SK-N-SH (cell line): ENCODE measurements at regions not wholly inside any gene's neighbourhood (a gene's known extent, or its start where the extent isn't known, plus 50 kb on each side); places are given as distances from the start of the nearest gene placed in this dataset.

Experiments used
- CTCF ChIA-PET: fragments of 300-600, 350-600 bp; formaldehyde crosslinking; extraction: SDS; loops from one replicate; lab custom pipeline; 2021; lab: Yijun Ruan, JAX
- POLR2A ChIA-PET: fragments of 350-600 bp; sonication (Branson Sonifier 250); formaldehyde crosslinking; extraction: SDS; loops from one replicate; lab custom pipeline; 2020; ENCODE audit warnings: antibody characterized with exemption, inconsistent platforms; lab: Yijun Ruan, JAX
- DNase-seq: peaks from one replicate; pipeline ENCODE4 v3.0.0; 2012
- H2AFZ ChIP-seq: fragments of 200-600 bp; sonication (generic); 2 replicates; pipeline ENCODE4 v1.8.1; 2016; ENCODE audit warnings: antibody characterized with exemption, mild to moderate bottlenecking, low read depth
- H3F3A ChIP-seq: fragments of 200-600 bp; sonication (generic); replicated peaks from 2 replicates; pipeline ENCODE3; 2016; ENCODE audit warnings: antibody characterized with exemption, mild to moderate bottlenecking; ENCODE audit not compliant: insufficient read depth
- H3K27ac ChIP-seq, 2 experiments: fragments of 200-500 bp in 1 of 2; fragments of 200-600 bp in 1 of 2; sonication (Bioruptor generic) in 1 of 2; sonication (generic), shearing (Covaris generic) in 1 of 2; 2 replicates each; pipeline versions ENCODE4 v1.5.1 to v1.6.1; 2014 to 2016; ENCODE audit warnings: low read depth in 2 of 2, inconsistent platforms in 1 of 2, low read length in 1 of 2, mild to moderate bottlenecking in 1 of 2, mixed read lengths in 1 of 2
- H3K27me3 ChIP-seq: fragments of 200-600 bp; sonication (generic), shearing (Covaris generic); 2 replicates; pipeline ENCODE4 v1.6.1; 2016; ENCODE audit warnings: mixed run types; ENCODE audit not compliant: insufficient read depth
- H3K36me3 ChIP-seq, 2 experiments: fragments of 200-500 bp in 1 of 2; fragments of 200-600 bp in 1 of 2; sonication (Bioruptor generic) in 1 of 2; sonication (generic) in 1 of 2; replicated peaks in 1 of 2; 2 replicates each; pipeline versions ENCODE3 to v1.5.1; 2014 to 2016; ENCODE audit warnings: low read length in 1 of 2, mild to moderate bottlenecking in 1 of 2; ENCODE audit not compliant: insufficient read depth in 2 of 2, control insufficient read depth in 1 of 2
- H3K4me1 ChIP-seq, 2 experiments: fragments of 200-500 bp in 1 of 2; fragments of 200-600 bp in 1 of 2; sonication (Bioruptor generic) in 1 of 2; sonication (generic), shearing (Covaris generic) in 1 of 2; 2 replicates each; pipeline versions ENCODE4 v1.5.1 to v1.6.1; 2014 to 2016; ENCODE audit warnings: low read depth in 1 of 2, low read length in 1 of 2, mixed run types in 1 of 2; ENCODE audit not compliant: insufficient read depth in 2 of 2, control insufficient read depth in 1 of 2
- H3K4me2 ChIP-seq: fragments of 200-600 bp; sonication (generic), shearing (Covaris generic); 2 replicates; pipeline ENCODE4 v1.6.1; 2017; ENCODE audit warnings: mixed run types
- H3K4me3 ChIP-seq, 2 experiments: fragments of 200-500 bp in 1 of 2; fragments of 200-600 bp in 1 of 2; sonication (Bioruptor generic) in 1 of 2; sonication (generic), shearing (Covaris generic) in 1 of 2; 2 replicates each; pipeline versions ENCODE4 v1.5.1 to v1.8.1; 2014 to 2016; ENCODE audit warnings: low read depth in 2 of 2, inconsistent platforms in 1 of 2, low read length in 1 of 2, mild to moderate bottlenecking in 1 of 2, mixed read lengths in 1 of 2, moderate library complexity in 1 of 2
- H3K79me2 ChIP-seq: fragments of 200-600 bp; sonication (generic); 2 replicates; pipeline ENCODE4 v1.8.1; 2017; ENCODE audit warnings: mild to moderate bottlenecking; ENCODE audit not compliant: insufficient read depth
- H3K9ac ChIP-seq: fragments of 200-600 bp; sonication (generic); 2 replicates; pipeline ENCODE4 v1.6.1; 2017; ENCODE audit warnings: mixed run types
- H3K9me2 ChIP-seq: fragments of 200-600 bp; sonication (generic); 2 replicates; pipeline ENCODE4 v1.6.1; 2017; ENCODE audit warnings: mixed run types
- H3K9me3 ChIP-seq: fragments of 200-600 bp; sonication (generic); 2 replicates; pipeline ENCODE4 v1.6.1; 2017; ENCODE audit warnings: mixed run types, mild to moderate bottlenecking, moderate library complexity
- H4K20me1 ChIP-seq: fragments of 200-600 bp; sonication (generic); 2 replicates; pipeline ENCODE4 v1.6.1; 2017; ENCODE audit warnings: mild to moderate bottlenecking, mixed run types; ENCODE audit not compliant: insufficient read depth
- EP300 ChIP-seq, 2 experiments: IDR thresholded peaks; 2 replicates each; pipeline versions ENCODE4 v1.4.0 to v1.6.1; 2012; ENCODE audit warnings: borderline replicate concordance in 1 of 2, low read depth in 1 of 2, low read length in 1 of 2
- FOXJ3 ChIP-seq: sonication (generic); formaldehyde crosslinking; IDR thresholded peaks from 2 replicates; pipeline ENCODE4 v1.5.1; 2020; ENCODE audit warnings: mild to moderate bottlenecking, missing genetic modification reagents
- MAX ChIP-seq: IDR thresholded peaks from 2 replicates; pipeline ENCODE4 v1.4.0; 2012; ENCODE audit warnings: low read depth
- PBX3 ChIP-seq: IDR thresholded peaks from 2 replicates; pipeline ENCODE4; 2012
- RCOR1 ChIP-seq: fragments of 150-350 bp; IDR thresholded peaks from 2 replicates; pipeline ENCODE4 v1.6.1; 2017; ENCODE audit warnings: antibody characterized with exemption, low read length
- RFX5 ChIP-seq: IDR thresholded peaks from 2 replicates; pipeline ENCODE4 v1.6.1; 2012; ENCODE audit warnings: mild to moderate bottlenecking, improper control_type of control experiment, low read length
- RXRA ChIP-seq: IDR thresholded peaks from 2 replicates; pipeline ENCODE4 v1.4.0; 2012; ENCODE audit warnings: low read depth, mild to moderate bottlenecking, borderline replicate concordance
- SIN3A ChIP-seq: IDR thresholded peaks from 2 replicates; pipeline ENCODE4 v1.6.1; 2012; ENCODE audit warnings: low read depth, mild to moderate bottlenecking, low read length, moderate library complexity, borderline replicate concordance
- TCF12 ChIP-seq: IDR thresholded peaks from 2 replicates; pipeline ENCODE4 v1.4.0; 2012
- USF2 ChIP-seq: fragments of 150-350 bp; IDR thresholded peaks from 2 replicates; pipeline ENCODE4 v1.6.1; 2017; ENCODE audit warnings: antibody characterized with exemption, low read length, low read depth, borderline replicate concordance
- ZBTB33 ChIP-seq: IDR thresholded peaks from 2 replicates; pipeline ENCODE4 v1.4.0; 2012; ENCODE audit warnings: low read depth, borderline replicate concordance
- WGBS: methylation state at CpG from one replicate; pipeline ENCODE4 v1.1.6; 2017; ENCODE audit warnings: low lambda C conversion rate; 5-methylcytosine and 5-hydroxymethylcytosine counted together
- TF ChIP-seq, protein P1 (sequence below): fragments of 150-350 bp; IDR thresholded peaks from 2 replicates; pipeline ENCODE4 v1.6.1; 2016; ENCODE audit warnings: mild to moderate bottlenecking, low read depth, low read length

DNA sequence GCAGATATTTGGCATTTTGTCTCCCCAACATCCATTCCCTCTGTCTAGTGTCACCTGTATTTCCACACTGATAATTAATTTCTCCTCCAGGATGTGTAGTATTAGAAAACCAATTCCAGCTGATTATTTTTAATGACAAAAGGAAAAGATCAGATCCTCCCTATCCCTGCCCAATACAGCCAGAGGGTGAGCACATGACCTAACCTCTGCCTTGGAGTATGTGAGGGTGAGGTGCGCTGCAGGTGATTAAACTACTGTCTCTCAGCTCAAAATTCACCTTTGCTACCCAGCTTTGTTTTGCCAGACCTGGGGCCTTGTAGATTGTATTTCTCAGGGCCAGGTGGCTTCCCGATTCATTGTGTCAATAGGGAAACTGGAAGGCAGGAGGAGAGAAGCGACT is 402.1 kb downstream of the PRELID2 start (continued):
- TF ChIP-seq ZBTB33 (no peak), USF2 (no peak), SIN3A (no peak)
- TF ChIP-seq, protein P1, sequence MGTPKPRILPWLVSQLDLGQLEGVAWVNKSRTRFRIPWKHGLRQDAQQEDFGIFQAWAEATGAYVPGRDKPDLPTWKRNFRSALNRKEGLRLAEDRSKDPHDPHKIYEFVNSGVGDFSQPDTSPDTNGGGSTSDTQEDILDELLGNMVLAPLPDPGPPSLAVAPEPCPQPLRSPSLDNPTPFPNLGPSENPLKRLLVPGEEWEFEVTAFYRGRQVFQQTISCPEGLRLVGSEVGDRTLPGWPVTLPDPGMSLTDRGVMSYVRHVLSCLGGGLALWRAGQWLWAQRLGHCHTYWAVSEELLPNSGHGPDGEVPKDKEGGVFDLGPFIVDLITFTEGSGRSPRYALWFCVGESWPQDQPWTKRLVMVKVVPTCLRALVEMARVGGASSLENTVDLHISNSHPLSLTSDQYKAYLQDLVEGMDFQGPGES = no peak

DNA sequence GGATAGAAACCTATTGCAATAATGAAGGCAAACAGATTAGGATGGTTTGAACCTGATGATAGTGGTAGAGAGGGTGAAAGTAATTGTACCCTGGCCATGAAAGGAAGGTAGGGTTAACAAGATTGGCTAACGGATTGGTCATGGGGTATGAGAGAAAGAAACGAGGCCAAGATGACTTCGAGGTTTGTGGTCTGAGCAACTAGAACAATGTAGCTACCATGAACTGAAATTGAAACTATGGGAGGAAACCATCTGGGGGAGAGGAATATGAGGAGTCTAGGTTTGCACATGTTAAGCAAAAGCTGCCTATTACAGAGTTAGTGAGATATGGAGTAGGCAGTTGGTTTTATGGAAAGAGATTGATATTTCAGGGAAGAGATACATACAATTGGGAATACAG is 406.0 kb downstream of the PRELID2 start:
- WGBS = 65% methylated on average over 3 of the region's 3 CpGs
- no peak overlapping the region for H3K4me3 ChIP-seq
- no peak overlapping the region for H2AFZ ChIP-seq
- H4K20me1 ChIP-seq = no peaks in the 10 kb centered on the region
- CTCF ChIA-PET = no interaction called here
- POLR2A ChIA-PET = no interaction called here
- no peaks in the 10 kb centered on the region for H3K27me3 ChIP-seq
- H3K27ac ChIP-seq = no peak overlapping the region
- TF ChIP-seq FOXJ3 (no peak), MAX (no peak), RXRA (no peak), PBX3 (no peak), TCF12 (no peak), RFX5 (no peak), RCOR1 (no peak), EP300 (IDR thresholded peaks at IDR 0.05; ENCODE audit: borderline replicate concordance in 1 of 2, low read depth in 1 of 2, low read length in 1 of 2) (no peak)
- H3F3A ChIP-seq = no peaks in the 10 kb centered on the region
- no peaks in the 10 kb centered on the region for H3K36me3 ChIP-seq
- H3K9me2 ChIP-seq = no peaks in the 10 kb centered on the region
- no peak overlapping the region for H3K9ac ChIP-seq
- no peaks in the 10 kb centered on the region for H3K9me3 ChIP-seq
- no peaks in the 10 kb centered on the region for H3K79me2 ChIP-seq
- no peak for DNase-seq
- H3K4me1 ChIP-seq = no peaks in the 10 kb centered on the region
- no peak overlapping the region for H3K4me2 ChIP-seq
